Peyer's patch (tissue), 4 donors: ENCODE measurements at regions not wholly inside any gene's neighbourhood (a gene's known extent, or its start where the extent isn't known, plus 50 kb on each side); places are given as distances from the start of the nearest gene placed in this dataset.
"Not testable (repeated sequence)": the region's sequence is repeated elsewhere in the genome, so short reads cannot be mapped to it uniquely, and the experiment has no call there.

Experiments
- POLR2A ChIP-seq, 2 donors: fragments of 450-650 bp; IDR thresholded peaks; one replicate each; pipeline ENCODE4 v1.5.1; 2017; ENCODE audit warnings: antibody characterized with exemption in 2 of 2, mild to moderate bottlenecking in 2 of 2, moderate library complexity in 2 of 2
- TF ChIP-seq, protein P1 (sequence below), 6 experiments: fragments of 450-650 bp in 4 of 6; fragments of 200-600 bp in 2 of 6; sonication (generic) in 1 of 6; IDR thresholded peaks; one replicate each; pipeline ENCODE4 v1.5.1; 2017 to 2019; ENCODE audit warnings: antibody characterized with exemption in 6 of 6, mild to moderate bottlenecking in 3 of 6, moderate library complexity in 1 of 6

DNA sequence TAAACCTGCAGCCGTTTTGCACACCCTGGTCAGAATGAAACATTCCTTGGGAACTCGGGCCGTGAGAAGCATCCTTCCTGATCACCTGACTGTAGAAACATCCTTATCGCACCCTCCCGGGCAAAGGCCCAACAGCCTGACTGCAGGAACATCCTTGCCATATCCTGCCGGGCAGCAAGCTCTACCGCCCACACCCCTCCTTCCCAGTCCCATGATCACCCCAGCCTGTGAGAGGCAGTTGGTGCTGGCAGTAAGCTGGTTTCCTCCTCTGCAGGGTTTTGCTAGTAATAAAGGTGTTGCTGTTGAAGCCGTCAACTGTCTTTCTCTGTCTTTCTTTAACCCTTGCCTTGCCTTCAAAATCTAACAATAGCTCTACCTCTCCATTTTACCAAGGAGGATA, 799.6 kb downstream of the FOXD4L6 start:
- TF ChIP-seq, protein P1, sequence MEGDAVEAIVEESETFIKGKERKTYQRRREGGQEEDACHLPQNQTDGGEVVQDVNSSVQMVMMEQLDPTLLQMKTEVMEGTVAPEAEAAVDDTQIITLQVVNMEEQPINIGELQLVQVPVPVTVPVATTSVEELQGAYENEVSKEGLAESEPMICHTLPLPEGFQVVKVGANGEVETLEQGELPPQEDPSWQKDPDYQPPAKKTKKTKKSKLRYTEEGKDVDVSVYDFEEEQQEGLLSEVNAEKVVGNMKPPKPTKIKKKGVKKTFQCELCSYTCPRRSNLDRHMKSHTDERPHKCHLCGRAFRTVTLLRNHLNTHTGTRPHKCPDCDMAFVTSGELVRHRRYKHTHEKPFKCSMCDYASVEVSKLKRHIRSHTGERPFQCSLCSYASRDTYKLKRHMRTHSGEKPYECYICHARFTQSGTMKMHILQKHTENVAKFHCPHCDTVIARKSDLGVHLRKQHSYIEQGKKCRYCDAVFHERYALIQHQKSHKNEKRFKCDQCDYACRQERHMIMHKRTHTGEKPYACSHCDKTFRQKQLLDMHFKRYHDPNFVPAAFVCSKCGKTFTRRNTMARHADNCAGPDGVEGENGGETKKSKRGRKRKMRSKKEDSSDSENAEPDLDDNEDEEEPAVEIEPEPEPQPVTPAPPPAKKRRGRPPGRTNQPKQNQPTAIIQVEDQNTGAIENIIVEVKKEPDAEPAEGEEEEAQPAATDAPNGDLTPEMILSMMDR (IDR thresholded peaks at IDR 0.05): not testable (repeated sequence)
- not testable (repeated sequence) for TF ChIP-seq POLR2A (IDR thresholded peaks at IDR 0.05)
